ENCODE measurements at regions not wholly inside any gene's neighbourhood (a gene's known extent, or its start where the extent isn't known, plus 50 kb on each side); places are given as distances from the start of the nearest gene placed in this dataset.

DNA sequence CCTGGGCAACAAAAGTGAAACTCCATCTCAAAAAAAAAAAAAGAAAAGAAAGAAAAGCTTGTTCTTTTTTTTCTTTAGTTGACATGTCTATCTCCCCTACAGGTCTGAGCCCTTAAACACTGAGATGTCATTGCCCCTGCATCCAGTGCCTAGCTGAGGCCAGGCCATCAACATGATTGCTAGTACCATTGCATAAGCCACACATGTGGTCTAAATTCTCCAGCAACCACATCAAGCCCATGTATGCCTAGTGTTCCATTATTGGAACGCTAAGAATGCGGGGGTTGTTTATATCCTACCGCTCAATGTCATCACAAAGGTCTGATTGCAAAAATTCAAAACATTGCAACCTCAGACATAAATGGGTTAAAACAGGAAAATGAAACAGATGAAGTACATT is 62.7 kb downstream of the NPTX2 start:
- DNase-seq (no peak), ATAC-seq (no peak)
- H3K9ac ChIP-seq (ENCODE audit: low read length), result no peak overlapping the region
- 0 out of 2 replicates have a peak, but pooled peaks cover 6% of the 10 kb centered on the region for H3K27me3 ChIP-seq (ENCODE audit: low read length)
- no peaks in the 10 kb centered on the region for H3K9me2 ChIP-seq (replicated peaks; ENCODE audit: low read length)
- no peaks in the 10 kb centered on the region for H3K36me3 ChIP-seq (ENCODE audit: low read depth, low read length)
- H3K4me1 ChIP-seq (ENCODE audit: insufficient read depth, low read length), result no peaks in the 10 kb centered on the region
- no peak overlapping the region for H3K4me2 ChIP-seq (ENCODE audit: low read length)
- H3F3A ChIP-seq (ENCODE audit: low read length, unreplicated experiment), result no peaks in the 10 kb centered on the region
- intact Hi-C loops (cut with micrococcal nuclease), result no loop called here
- TF ChIP-seq, protein P1, sequence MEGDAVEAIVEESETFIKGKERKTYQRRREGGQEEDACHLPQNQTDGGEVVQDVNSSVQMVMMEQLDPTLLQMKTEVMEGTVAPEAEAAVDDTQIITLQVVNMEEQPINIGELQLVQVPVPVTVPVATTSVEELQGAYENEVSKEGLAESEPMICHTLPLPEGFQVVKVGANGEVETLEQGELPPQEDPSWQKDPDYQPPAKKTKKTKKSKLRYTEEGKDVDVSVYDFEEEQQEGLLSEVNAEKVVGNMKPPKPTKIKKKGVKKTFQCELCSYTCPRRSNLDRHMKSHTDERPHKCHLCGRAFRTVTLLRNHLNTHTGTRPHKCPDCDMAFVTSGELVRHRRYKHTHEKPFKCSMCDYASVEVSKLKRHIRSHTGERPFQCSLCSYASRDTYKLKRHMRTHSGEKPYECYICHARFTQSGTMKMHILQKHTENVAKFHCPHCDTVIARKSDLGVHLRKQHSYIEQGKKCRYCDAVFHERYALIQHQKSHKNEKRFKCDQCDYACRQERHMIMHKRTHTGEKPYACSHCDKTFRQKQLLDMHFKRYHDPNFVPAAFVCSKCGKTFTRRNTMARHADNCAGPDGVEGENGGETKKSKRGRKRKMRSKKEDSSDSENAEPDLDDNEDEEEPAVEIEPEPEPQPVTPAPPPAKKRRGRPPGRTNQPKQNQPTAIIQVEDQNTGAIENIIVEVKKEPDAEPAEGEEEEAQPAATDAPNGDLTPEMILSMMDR (conservative IDR thresholded peaks at IDR 0.05; ENCODE audit: low read depth, low read length), result no peak
- TF ChIP-seq EZH2 (IDR thresholded peaks at IDR 0.05; ENCODE audit: low read length, unreplicated experiment) (no peak), EZH2phosphoT487 (IDR thresholded peaks at IDR 0.05; ENCODE audit: borderline replicate concordance, low read length) (no peak)
- ChIA-PET CTCF (no interaction called here), POLR2A (ENCODE audit: unreplicated experiment) (no interaction called here)
- no peak overlapping the region for H3K27ac ChIP-seq (ENCODE audit: low read length)
- no peak overlapping the region for H2AFZ ChIP-seq (ENCODE audit: low read length)
- H3K4me3 ChIP-seq (ENCODE audit: low read length), result no peak overlapping the region
- H3K79me2 ChIP-seq (ENCODE audit: low read length), result no peaks in the 10 kb centered on the region
- BruUV-seq (replicated peaks), result no TSS peak
- no peaks in the 10 kb centered on the region for H4K20me1 ChIP-seq (ENCODE audit: low read length)
- H3K9me3 ChIP-seq (ENCODE audit: low read length), result no peaks in the 10 kb centered on the region

DNA sequence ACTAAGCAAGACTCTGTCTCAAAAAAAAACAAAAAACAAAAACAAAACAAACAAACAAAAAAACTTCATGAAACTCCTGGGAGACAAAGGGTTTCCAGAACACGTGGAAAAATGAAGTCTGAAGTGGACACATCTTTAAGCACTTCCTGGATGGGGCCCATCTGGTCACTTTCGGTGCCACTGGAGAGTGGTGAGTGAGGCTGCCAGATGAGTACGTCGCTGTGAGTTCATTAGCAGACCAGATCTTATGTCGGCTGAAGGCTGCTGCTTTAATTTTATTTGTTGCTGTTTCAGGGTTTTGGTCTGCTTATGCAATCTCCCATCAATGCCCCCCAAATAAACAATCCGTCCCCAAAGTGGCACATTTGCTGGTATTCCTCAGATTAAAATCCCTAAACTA is 64.4 kb downstream of the NPTX2 start:
- intact Hi-C loops (cut with micrococcal nuclease), result no loop called here
- H3K9me2 ChIP-seq (replicated peaks; ENCODE audit: low read length), result no peaks in the 10 kb centered on the region
- BruUV-seq (replicated peaks), result no TSS peak
- H3K9me3 ChIP-seq (ENCODE audit: low read length), result no peaks in the 10 kb centered on the region
- ChIA-PET CTCF (no interaction called here), POLR2A (ENCODE audit: unreplicated experiment) (no interaction called here)
- no peak overlapping the region for H3K27ac ChIP-seq (ENCODE audit: low read length)
- no peaks in the 10 kb centered on the region for H3K79me2 ChIP-seq (ENCODE audit: low read length)
- H3K4me1 ChIP-seq (ENCODE audit: insufficient read depth, low read length), result no peaks in the 10 kb centered on the region
- H2AFZ ChIP-seq (ENCODE audit: low read length), result no peak overlapping the region
- H3K4me3 ChIP-seq (ENCODE audit: low read length), result no peak overlapping the region
- H3K36me3 ChIP-seq (ENCODE audit: low read depth, low read length), result no peaks in the 10 kb centered on the region
- TF ChIP-seq, protein P1 (conservative IDR thresholded peaks at IDR 0.05; ENCODE audit: low read depth, low read length), result no peak
- TF ChIP-seq EZH2phosphoT487 (IDR thresholded peaks at IDR 0.05; ENCODE audit: borderline replicate concordance, low read length) (no peak), EZH2 (IDR thresholded peaks at IDR 0.05; ENCODE audit: low read length, unreplicated experiment) (no peak)
- no peak overlapping the region for H3K4me2 ChIP-seq (ENCODE audit: low read length)
- no peak overlapping the region for H3K9ac ChIP-seq (ENCODE audit: low read length)
- H4K20me1 ChIP-seq (ENCODE audit: low read length), result no peaks in the 10 kb centered on the region
- ATAC-seq, result peak; percentile 33; the same call in 1 of the 2 replicates
- H3K27me3 ChIP-seq (ENCODE audit: low read length), result peaks cover 13% of the 10 kb centered on the region; the same call in 1 of the 2 replicates
- DNase-seq, result no peak
- H3F3A ChIP-seq (ENCODE audit: low read length, unreplicated experiment), result no peaks in the 10 kb centered on the region

DNA sequence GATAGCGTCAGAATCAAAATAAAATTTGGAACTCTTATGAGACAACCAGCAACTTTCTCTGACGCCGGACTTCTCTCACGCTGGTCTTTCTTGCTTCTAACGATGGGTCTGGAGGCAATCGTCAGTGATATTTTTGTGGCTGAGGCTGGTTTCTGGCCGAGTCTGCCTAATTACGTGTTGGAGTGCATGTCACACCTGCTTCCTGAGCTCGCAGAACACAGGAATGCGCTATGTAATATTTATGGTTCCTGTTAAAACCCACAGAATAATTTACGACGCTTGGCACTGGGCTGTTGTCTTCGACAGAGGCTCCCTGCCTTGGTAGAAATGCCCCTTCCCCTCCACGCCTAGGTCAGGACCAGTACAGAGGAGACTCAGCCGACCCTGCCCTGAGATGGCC is 64.9 kb downstream of the NPTX2 start:
- TF ChIP-seq, protein P1 (conservative IDR thresholded peaks at IDR 0.05; ENCODE audit: low read depth, low read length), result no peak
- no peak for TF ChIP-seq EZH2phosphoT487 (IDR thresholded peaks at IDR 0.05; ENCODE audit: borderline replicate concordance, low read length)
- TF ChIP-seq EZH2 (IDR thresholded peaks at IDR 0.05; ENCODE audit: low read length, unreplicated experiment), result no peak
- Histone ChIP-seq H3K9me3 (ENCODE audit: low read length) (no peaks in the 10 kb centered on the region), H3K27ac (ENCODE audit: low read length) (no peak overlapping the region), H3K79me2 (ENCODE audit: low read length) (no peaks in the 10 kb centered on the region), H3K9ac (ENCODE audit: low read length) (no peak overlapping the region), H3K36me3 (ENCODE audit: low read depth, low read length) (no peaks in the 10 kb centered on the region), H4K20me1 (ENCODE audit: low read length) (no peaks in the 10 kb centered on the region), H3K9me2 (replicated peaks; ENCODE audit: low read length) (no peaks in the 10 kb centered on the region), H3K4me2 (ENCODE audit: low read length) (no peak overlapping the region), H3K4me1 (ENCODE audit: insufficient read depth, low read length) (no peaks in the 10 kb centered on the region), H3K27me3 (ENCODE audit: low read length) (peaks cover 13% of the 10 kb centered on the region; the same call in 1 of the 2 replicates), H3K4me3 (ENCODE audit: low read length) (no peak overlapping the region), H2AFZ (ENCODE audit: low read length) (no peak overlapping the region), H3F3A (ENCODE audit: low read length, unreplicated experiment) (no peaks in the 10 kb centered on the region)
- CTCF ChIA-PET, result no interaction called here
- intact Hi-C loops (cut with micrococcal nuclease), result no loop called here
- POLR2A ChIA-PET (ENCODE audit: unreplicated experiment), result no interaction called here
- ATAC-seq (peak; percentile 46), DNase-seq (no peak)
- BruUV-seq (replicated peaks), result no TSS peak

Data from PC-3 (cell line).